ENCODE measurements at regions not wholly inside any gene's neighbourhood (a gene's known extent, or its start where the extent isn't known, plus 50 kb on each side); places are given as distances from the start of the nearest gene placed in this dataset.

GRCh38 chr15:66917904-66918448 lies 147.4 kb upstream of the SMAD3 start:
- Mint-ChIP-seq H3K9me3 (peaks cover 22% of the 10 kb centered on the region), H3K27ac (no peak overlapping the region), H3K27me3 (peaks cover 39% of the 10 kb centered on the region)

GRCh38 chr15:66919421-66919820 lies 146.0 kb upstream of the SMAD3 start:
- peaks cover 34% of the 10 kb centered on the region for H3K9me3 Mint-ChIP-seq
- no peak for ATAC-seq

More at GRCh38 chr15:66917904-66918448, 147.4 kb upstream of the SMAD3 start:
- H3K4me1 Mint-ChIP-seq, result peaks cover 12% of the 10 kb centered on the region
- no peak for ATAC-seq
- H3K36me3 Mint-ChIP-seq, result peaks cover 12% of the 10 kb centered on the region
- H3K4me3 Mint-ChIP-seq, result no peak overlapping the region

GRCh38 chr15:66921319-66921915 lies 144.0 kb upstream of the SMAD3 start:
- ATAC-seq, result no peak

More at GRCh38 chr15:66919421-66919820, 146.0 kb upstream of the SMAD3 start:
- H3K4me1 Mint-ChIP-seq, result peaks cover 17% of the 10 kb centered on the region
- H3K27me3 Mint-ChIP-seq, result peaks cover 53% of the 10 kb centered on the region
- no peak overlapping the region for H3K27ac Mint-ChIP-seq
- peaks cover 14% of the 10 kb centered on the region for H3K36me3 Mint-ChIP-seq
- H3K4me3 Mint-ChIP-seq, result no peak overlapping the region

GRCh38 chr15:66922608-66923007 lies 142.8 kb upstream of the SMAD3 start:
- no peak overlapping the region for H3K4me3 Mint-ChIP-seq

More at GRCh38 chr15:66921319-66921915, 144.0 kb upstream of the SMAD3 start:
- Mint-ChIP-seq H3K36me3 (peaks cover 14% of the 10 kb centered on the region), H3K4me3 (no peak overlapping the region), H3K4me1 (peaks cover 17% of the 10 kb centered on the region), H3K27ac (no peak overlapping the region), H3K9me3 (peaks cover 33% of the 10 kb centered on the region), H3K27me3 (peaks cover 48% of the 10 kb centered on the region)

DNA sequence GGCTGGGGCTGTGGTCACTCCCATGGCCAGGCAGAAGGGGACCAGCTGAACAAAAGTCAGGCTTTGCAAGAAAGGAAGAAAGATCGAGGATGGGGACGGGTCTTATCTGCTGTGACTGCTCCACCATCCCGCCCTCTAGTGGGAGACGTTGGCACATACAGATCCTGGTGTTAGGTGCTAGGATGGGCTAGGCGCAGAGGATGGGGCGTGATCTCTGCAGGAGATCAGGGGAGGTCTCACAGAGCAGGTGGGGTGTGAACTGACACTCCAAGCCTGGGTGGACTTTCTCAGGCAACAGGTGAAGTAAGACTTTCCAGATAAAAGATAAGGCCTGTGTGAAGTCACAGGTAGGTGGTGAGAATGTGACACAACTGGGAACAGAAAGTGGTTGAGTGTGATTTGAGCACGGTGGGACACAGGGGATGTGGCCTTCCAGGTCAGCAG lies 141.9 kb upstream of the SMAD3 start:
- Mint-ChIP-seq H3K36me3 (peaks cover 7% of the 10 kb centered on the region), H3K9me3 (peaks cover 19% of the 10 kb centered on the region), H3K27ac (no peak overlapping the region), H3K4me3 (no peak overlapping the region), H3K27me3 (peaks cover 60% of the 10 kb centered on the region), H3K4me1 (peaks cover 17% of the 10 kb centered on the region)
- ATAC-seq, result no peak

More at GRCh38 chr15:66922608-66923007, 142.8 kb upstream of the SMAD3 start:
- no peak for ATAC-seq
- peaks cover 25% of the 10 kb centered on the region for H3K9me3 Mint-ChIP-seq
- peaks cover 56% of the 10 kb centered on the region for H3K27me3 Mint-ChIP-seq
- peaks cover 17% of the 10 kb centered on the region for H3K4me1 Mint-ChIP-seq
- no peak overlapping the region for H3K27ac Mint-ChIP-seq
- H3K36me3 Mint-ChIP-seq, result peaks cover 7% of the 10 kb centered on the region

GRCh38 chr15:66924889-66925288 lies 140.5 kb upstream of the SMAD3 start:
- H3K36me3 Mint-ChIP-seq, result peaks cover 7% of the 10 kb centered on the region
- no peak for ATAC-seq
- H3K9me3 Mint-ChIP-seq, result peaks cover 19% of the 10 kb centered on the region
- H3K4me1 Mint-ChIP-seq, result peaks cover 17% of the 10 kb centered on the region
- peaks cover 65% of the 10 kb centered on the region for H3K27me3 Mint-ChIP-seq
- H3K4me3 Mint-ChIP-seq, result no peak overlapping the region
- H3K27ac Mint-ChIP-seq, result no peak overlapping the region

- H3K36me3 Mint-ChIP-seq, result peaks cover 7% of the 10 kb centered on the region
- H3K9me3 Mint-ChIP-seq, result peaks cover 19% of the 10 kb centered on the region
- peaks cover 14% of the 10 kb centered on the region for H3K4me1 Mint-ChIP-seq
- H3K4me3 Mint-ChIP-seq, result no peak overlapping the region
- H3K27me3 Mint-ChIP-seq, result peaks cover 61% of the 10 kb centered on the region
- no peak overlapping the region for H3K27ac Mint-ChIP-seq
- no peak for ATAC-seq
Measured at GRCh38 chr15:66925721-66926120, 139.7 kb upstream of the SMAD3 start.

- ATAC-seq, result no peak
- H3K9me3 Mint-ChIP-seq, result peaks cover 17% of the 10 kb centered on the region
- no peak overlapping the region for H3K4me3 Mint-ChIP-seq
- H3K27me3 Mint-ChIP-seq, result peaks cover 53% of the 10 kb centered on the region
- peaks cover 7% of the 10 kb centered on the region for H3K36me3 Mint-ChIP-seq
- no peak overlapping the region for H3K27ac Mint-ChIP-seq
- peaks cover 5% of the 10 kb centered on the region for H3K4me1 Mint-ChIP-seq
Measured at GRCh38 chr15:66927201-66928077, 138.0 kb upstream of the SMAD3 start.

DNA sequence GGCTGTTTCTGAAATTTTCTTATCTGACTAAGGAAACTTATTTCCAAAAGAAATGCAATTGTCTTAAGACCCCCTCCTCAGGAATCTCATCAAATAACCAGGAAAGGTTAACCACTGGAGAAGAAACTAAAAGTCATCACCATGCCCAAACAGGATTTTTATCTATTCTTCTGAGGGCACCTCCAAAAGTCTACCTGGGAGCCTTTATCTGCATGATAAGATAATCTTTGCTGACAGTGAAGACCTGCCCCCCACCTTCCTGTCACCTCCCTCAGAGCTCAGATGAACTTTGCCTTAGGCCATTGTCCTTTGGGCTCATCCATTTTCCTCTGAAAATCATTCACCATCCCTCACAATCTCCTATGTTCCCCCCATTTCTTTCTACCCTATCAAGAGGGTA lies 137.3 kb upstream of the SMAD3 start:
- H3K4me3 Mint-ChIP-seq, result no peak overlapping the region
- peaks cover 16% of the 10 kb centered on the region for H3K9me3 Mint-ChIP-seq
- H3K4me1 Mint-ChIP-seq, result peaks cover 5% of the 10 kb centered on the region
- H3K27me3 Mint-ChIP-seq, result peaks cover 46% of the 10 kb centered on the region
- no peak overlapping the region for H3K27ac Mint-ChIP-seq
- H3K36me3 Mint-ChIP-seq, result peaks cover under 1% of the 10 kb centered on the region
- ATAC-seq, result no peak

- Mint-ChIP-seq H3K27ac (no peak overlapping the region), H3K36me3 (no peaks in the 10 kb centered on the region), H3K9me3 (peaks cover 11% of the 10 kb centered on the region), H3K4me3 (no peak overlapping the region), H3K27me3 (peaks cover 40% of the 10 kb centered on the region), H3K4me1 (no peaks in the 10 kb centered on the region)
- ATAC-seq, result no peak
Measured at GRCh38 chr15:66928784-66929183, 136.6 kb upstream of the SMAD3 start.

DNA sequence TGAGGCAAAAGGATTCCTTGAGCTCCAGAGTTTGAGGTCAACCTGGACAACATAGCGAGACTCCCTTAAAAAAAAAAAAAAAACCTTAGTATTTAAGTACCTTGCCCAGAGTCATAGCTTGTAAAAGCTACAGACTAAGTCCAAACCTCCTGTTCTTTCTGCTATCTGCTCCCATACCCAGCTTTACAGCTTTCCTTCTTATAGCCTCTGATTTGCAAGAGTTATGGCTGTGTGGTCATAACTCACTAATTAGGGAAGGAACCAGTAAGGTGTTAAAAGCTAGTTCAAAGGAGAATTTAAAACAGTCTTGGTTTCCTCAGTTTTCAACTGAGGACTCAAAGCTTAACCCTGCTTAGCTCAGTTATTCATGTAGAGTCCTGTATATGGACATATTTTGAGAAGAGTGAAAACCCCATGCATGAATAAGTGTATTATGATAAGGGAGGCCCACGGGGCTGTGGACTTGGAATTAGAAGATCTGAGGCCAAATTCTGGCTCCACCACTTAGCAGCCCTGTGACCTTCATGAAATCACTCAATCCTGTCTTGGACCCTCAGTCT lies 135.5 kb upstream of the SMAD3 start:
- no peak overlapping the region for H3K4me3 Mint-ChIP-seq
- H3K27me3 Mint-ChIP-seq, result peaks cover 35% of the 10 kb centered on the region
- no peak overlapping the region for H3K27ac Mint-ChIP-seq
- no peaks in the 10 kb centered on the region for H3K36me3 Mint-ChIP-seq
- no peak for ATAC-seq
- H3K4me1 Mint-ChIP-seq, result no peaks in the 10 kb centered on the region
- peaks cover 11% of the 10 kb centered on the region for H3K9me3 Mint-ChIP-seq

DNA sequence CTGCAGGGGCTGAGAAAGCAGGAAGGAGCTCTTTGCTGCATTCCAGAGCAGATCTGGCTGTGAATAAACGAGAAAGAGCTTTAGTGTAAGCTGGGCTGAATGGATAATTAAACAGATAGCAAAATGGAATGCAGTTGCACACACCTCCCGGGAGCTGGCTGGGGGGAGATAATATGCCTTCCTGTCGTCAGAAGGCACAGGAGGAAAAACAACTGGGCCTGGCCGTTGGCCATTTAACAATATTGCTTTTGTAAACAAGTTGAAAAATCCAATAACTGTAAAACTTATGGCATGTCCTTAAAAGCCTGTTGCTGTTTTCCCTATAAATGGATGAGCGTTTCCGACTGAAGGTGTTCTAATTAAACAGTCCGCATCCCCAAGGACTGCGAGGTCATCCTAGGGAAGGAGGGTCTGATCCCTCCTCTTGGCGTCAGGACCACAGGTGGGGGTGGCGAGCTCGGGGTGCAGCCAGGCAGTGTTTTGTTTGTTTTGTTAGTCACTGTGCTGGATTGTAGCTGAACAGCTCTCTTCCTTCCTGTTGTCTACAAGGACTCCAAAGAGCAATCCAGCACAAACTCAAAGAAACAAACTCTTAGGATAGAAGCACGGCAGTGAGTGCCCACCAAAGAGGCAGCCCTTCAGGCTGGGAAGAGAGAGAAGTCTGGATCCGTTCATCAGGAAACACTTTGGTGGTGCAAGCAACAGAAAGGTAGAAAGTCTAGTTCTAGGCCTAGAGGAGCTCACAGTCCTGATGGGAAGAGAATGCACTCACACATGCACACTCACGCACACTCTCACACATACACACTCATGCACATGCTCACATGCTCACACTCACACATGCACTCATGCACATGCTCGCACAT lies 133.4 kb upstream of the SMAD3 start:
- no peak overlapping the region for H3K4me3 Mint-ChIP-seq
- peaks cover 40% of the 10 kb centered on the region for H3K27me3 Mint-ChIP-seq

DNA sequence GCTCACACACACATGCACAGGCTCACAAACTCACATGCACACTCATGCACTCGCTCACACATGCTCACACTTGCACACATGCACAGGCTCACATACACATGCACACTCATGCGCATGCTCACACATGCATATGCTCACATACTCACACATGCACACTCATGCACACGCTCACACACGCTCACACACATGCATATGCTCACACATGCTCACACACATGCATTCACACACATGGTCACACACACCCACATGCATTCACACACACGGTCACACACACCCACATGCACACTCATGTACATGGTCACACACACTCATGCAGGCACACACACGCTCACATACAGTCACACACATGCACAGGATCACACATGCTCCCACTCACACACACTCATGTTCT lies 132.8 kb upstream of the SMAD3 start:
- peaks cover 38% of the 10 kb centered on the region for H3K27me3 Mint-ChIP-seq
- H3K27ac Mint-ChIP-seq, result no peak overlapping the region
- H3K4me1 Mint-ChIP-seq, result peaks cover 6% of the 10 kb centered on the region
- peaks cover 11% of the 10 kb centered on the region for H3K9me3 Mint-ChIP-seq
- no peaks in the 10 kb centered on the region for H3K36me3 Mint-ChIP-seq
- no peak for ATAC-seq
- no peak overlapping the region for H3K4me3 Mint-ChIP-seq

More for the DNA sequence above, 133.4 kb upstream of the SMAD3 start:
- Mint-ChIP-seq H3K36me3 (no peaks in the 10 kb centered on the region), H3K4me1 (peaks cover 6% of the 10 kb centered on the region), H3K27ac (no peak overlapping the region), H3K9me3 (peaks cover 11% of the 10 kb centered on the region)
- ATAC-seq, result no peak

Measured in stimulated activated memory B cell treated with anti-CD40 and anti-IgM and Interleukin-4, amounts not matched to agents 10 μg/mL and 1 μg/mL and 100 μg/mL, for 72 hours (primary cell).